ENCODE measurements at regions not wholly inside any gene's neighbourhood (a gene's known extent, or its start where the extent isn't known, plus 50 kb on each side); places are given as distances from the start of the nearest gene placed in this dataset.

- no peak overlapping the region for H4K5ac ChIP-seq (ENCODE audit: insufficient read length, low read depth, low read length)
- H3K9ac ChIP-seq (ENCODE audit: extremely low read depth, insufficient read length, low read length): no peak overlapping the region
- no peak overlapping the region for H3K27ac ChIP-seq (ENCODE audit: insufficient read length, low read depth, low read length)
- no peak overlapping the region for H3K4me3 Mint-ChIP-seq
- H2BK15ac ChIP-seq (ENCODE audit: low read depth, low read length): no peak overlapping the region
- no peak overlapping the region for H3T11ph ChIP-seq (ENCODE audit: low read length)
- H3K27me3 ChIP-seq (ENCODE audit: insufficient read depth, low read length): no peaks in the 10 kb centered on the region
- H2BK120ac ChIP-seq (ENCODE audit: low read depth, low read length, poor library complexity, severe bottlenecking): no peak overlapping the region
- H3K36me3 Mint-ChIP-seq (ENCODE audit: insufficient read depth in 1 of 3, low read depth in 3 of 3): peaks cover 3 to 9% (median 5%) of the 10 kb centered on the region in 3 experiments; a peak in 3 of 7 replicates
- no peak overlapping the region for H3K27ac Mint-ChIP-seq
- no peak overlapping the region for H3K14ac ChIP-seq (ENCODE audit: insufficient read depth, low read length)
- no peaks in the 10 kb centered on the region; the same call in 1 of the 2 replicates for H3K27me3 Mint-ChIP-seq (ENCODE audit: low read depth)
- H2BK12ac ChIP-seq (ENCODE audit: insufficient read length, low read depth, low read length): no peak overlapping the region
- H2AK5ac ChIP-seq (ENCODE audit: insufficient read length, low read length): no peak overlapping the region
- no peaks in the 10 kb centered on the region for H3K9me3 ChIP-seq (ENCODE audit: control insufficient read depth, low read depth, low read length)
- H3K4me2 ChIP-seq (ENCODE audit: insufficient read depth, insufficient read length, low read length): no peak overlapping the region
- no peak for DNase-seq
- H3K18ac ChIP-seq (ENCODE audit: insufficient read length, low read depth, low read length): no peak overlapping the region
- H4K20me1 ChIP-seq (ENCODE audit: control insufficient read depth, insufficient read depth, insufficient read length): no peaks in the 10 kb centered on the region
- no peak overlapping the region for H2BK20ac ChIP-seq (ENCODE audit: low read depth, low read length, poor library complexity, severe bottlenecking)
- no peaks in the 10 kb centered on the region for H3K79me1 ChIP-seq (ENCODE audit: insufficient read depth, low read depth, low read length, poor library complexity, severe bottlenecking)
- no peak overlapping the region for H3K56ac ChIP-seq (ENCODE audit: insufficient read length, low read depth, low read length)
- H3K4me1 Mint-ChIP-seq: peaks cover 19 to 28% of the 10 kb centered on the region in 2 experiments
- no peak overlapping the region for H3K4ac ChIP-seq (ENCODE audit: low read depth, low read length)
- H2BK5ac ChIP-seq (ENCODE audit: insufficient read length, low read length): no peak overlapping the region
- peaks cover 3% of the 10 kb centered on the region; the same call in 1 of the 2 replicates for H3K4me1 ChIP-seq (ENCODE audit: insufficient read depth, low read length)
- no peak overlapping the region for H4K8ac ChIP-seq (replicated peaks; ENCODE audit: insufficient read length, low read depth, low read length)
- H3K79me2 ChIP-seq (ENCODE audit: insufficient read depth, low read length): no peaks in the 10 kb centered on the region
- H3K23ac ChIP-seq (ENCODE audit: insufficient read length, low read depth, low read length): no peak overlapping the region
- H3K9me3 Mint-ChIP-seq: no peaks in the 10 kb centered on the region; a peak in 1 of 5 replicates
- H4K91ac ChIP-seq (ENCODE audit: insufficient read length, low read depth, low read length): no peak overlapping the region
- TF ChIP-seq CTCF (conservative IDR thresholded peaks at IDR 0.05): no peak
- no peak overlapping the region for H2AFZ ChIP-seq (ENCODE audit: low read length)
- no peaks in the 10 kb centered on the region for H3K23me2 ChIP-seq (ENCODE audit: insufficient read length, low read depth, low read length, poor library complexity, severe bottlenecking)
- WGBS (ENCODE audit: extremely low coverage, insufficient read length, low lambda C conversion rate): no CpG with 5 or more reads among the region's 2 CpGs
Measured at GRCh38 chr6:14913931-14914330, 331.9 kb upstream of the JARID2 start.
